Right atrium auricular region (tissue), 2 donors: ENCODE measurements at regions not wholly inside any gene's neighbourhood (a gene's known extent, or its start where the extent isn't known, plus 50 kb on each side); places are given as distances from the start of the nearest gene placed in this dataset.

Source experiments
- DNase-seq: peaks from one replicate; pipeline ENCODE4 v3.0.0-alpha.2; 2019; ENCODE audit warnings: low spot score
- H3K27ac ChIP-seq, 2 donors: fragments of 200-600 bp; sonication (generic); 1 replicate in 1 of 2; 2 replicates in 1 of 2; pipeline ENCODE4 v1.5.1; 2016 to 2019
- H3K27me3 ChIP-seq, 2 donors: fragments of 200-600 bp; sonication (generic); one replicate each; pipeline versions ENCODE4 v1.5.1 to v1.6.0; 2017 to 2019
- H3K36me3 ChIP-seq: fragments of 200-600 bp; sonication (generic); one replicate; pipeline ENCODE4 v1.5.1; 2016
- H3K4me1 ChIP-seq, 2 donors: fragments of 200-600 bp; sonication (generic); one replicate each; pipeline versions ENCODE4 v1.5.1 to v1.6.0; 2017 to 2019
- H3K4me3 ChIP-seq, 2 donors: fragments of 200-600 bp; sonication (generic); 1 replicate in 1 of 2; 2 replicates in 1 of 2; pipeline ENCODE4 v1.5.1; 2017 to 2019; ENCODE audit warnings: mild to moderate bottlenecking in 1 of 2, moderate library complexity in 1 of 2
- H3K9me3 ChIP-seq, 2 donors: fragments of 200-600 bp; sonication (generic); one replicate each; pipeline ENCODE4 v1.5.1; 2019
- TF ChIP-seq, protein P1 (sequence below), 2 donors: fragments of 200-600 bp; sonication (generic); IDR thresholded peaks; one replicate each; pipeline ENCODE4 v1.5.1; 2019; ENCODE audit warnings: antibody characterized with exemption in 2 of 2

DNA sequence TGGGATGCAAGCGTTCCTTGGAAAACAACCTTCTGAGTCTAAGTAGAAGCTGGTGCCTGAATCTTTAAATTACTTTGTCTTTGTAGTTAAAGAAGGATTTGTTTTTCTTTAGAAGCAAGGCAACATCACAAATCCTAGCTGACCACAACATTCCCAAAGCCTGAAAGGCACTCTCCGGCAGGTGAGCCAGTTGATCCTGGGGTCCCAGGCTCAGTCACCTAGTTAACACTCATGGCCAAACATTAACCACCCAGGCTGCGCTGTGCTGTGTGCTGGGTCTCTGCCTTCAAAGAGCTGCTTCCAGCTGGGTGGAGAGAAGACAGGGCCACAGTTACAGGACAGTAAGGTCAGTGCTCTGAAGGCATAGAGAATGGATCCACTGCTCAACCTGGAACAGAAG is 120.0 kb upstream of the TRIB2 start:
- Histone ChIP-seq H3K27me3 (no peaks in the 10 kb centered on the region), H3K9me3 (no peaks in the 10 kb centered on the region), H3K36me3 (no peaks in the 10 kb centered on the region), H3K4me3 (no peak overlapping the region), H3K27ac (no peak overlapping the region), H3K4me1 (no peaks in the 10 kb centered on the region)
- TF ChIP-seq, protein P1, sequence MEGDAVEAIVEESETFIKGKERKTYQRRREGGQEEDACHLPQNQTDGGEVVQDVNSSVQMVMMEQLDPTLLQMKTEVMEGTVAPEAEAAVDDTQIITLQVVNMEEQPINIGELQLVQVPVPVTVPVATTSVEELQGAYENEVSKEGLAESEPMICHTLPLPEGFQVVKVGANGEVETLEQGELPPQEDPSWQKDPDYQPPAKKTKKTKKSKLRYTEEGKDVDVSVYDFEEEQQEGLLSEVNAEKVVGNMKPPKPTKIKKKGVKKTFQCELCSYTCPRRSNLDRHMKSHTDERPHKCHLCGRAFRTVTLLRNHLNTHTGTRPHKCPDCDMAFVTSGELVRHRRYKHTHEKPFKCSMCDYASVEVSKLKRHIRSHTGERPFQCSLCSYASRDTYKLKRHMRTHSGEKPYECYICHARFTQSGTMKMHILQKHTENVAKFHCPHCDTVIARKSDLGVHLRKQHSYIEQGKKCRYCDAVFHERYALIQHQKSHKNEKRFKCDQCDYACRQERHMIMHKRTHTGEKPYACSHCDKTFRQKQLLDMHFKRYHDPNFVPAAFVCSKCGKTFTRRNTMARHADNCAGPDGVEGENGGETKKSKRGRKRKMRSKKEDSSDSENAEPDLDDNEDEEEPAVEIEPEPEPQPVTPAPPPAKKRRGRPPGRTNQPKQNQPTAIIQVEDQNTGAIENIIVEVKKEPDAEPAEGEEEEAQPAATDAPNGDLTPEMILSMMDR (IDR thresholded peaks at IDR 0.05) = no peak
- DNase-seq = no peak

DNA sequence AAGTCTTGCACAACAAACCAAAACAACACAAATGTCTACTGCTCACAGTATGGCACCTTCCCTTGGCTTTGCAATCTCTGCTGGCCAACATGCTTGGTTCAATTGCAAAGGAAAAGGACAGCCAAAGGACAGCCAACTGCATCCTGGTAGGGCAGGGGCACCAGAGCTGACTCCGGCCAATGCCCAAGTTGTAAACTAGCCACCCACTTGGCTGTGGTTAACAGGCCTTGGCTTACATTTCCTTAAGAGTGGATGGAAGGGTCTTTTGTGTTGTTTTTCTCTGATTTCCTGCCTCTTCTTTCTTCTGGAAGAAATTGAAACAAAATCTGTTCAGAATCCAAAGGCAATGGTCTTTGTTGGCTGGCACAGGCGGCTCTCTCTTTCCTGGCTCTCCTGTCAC is 119.1 kb upstream of the TRIB2 start:
- Histone ChIP-seq H3K4me1 (no peaks in the 10 kb centered on the region), H3K4me3 (no peak overlapping the region), H3K27me3 (no peaks in the 10 kb centered on the region), H3K36me3 (no peaks in the 10 kb centered on the region), H3K9me3 (no peaks in the 10 kb centered on the region), H3K27ac (no peak overlapping the region)
- TF ChIP-seq, protein P1 (IDR thresholded peaks at IDR 0.05) = no peak
- no peak for DNase-seq

DNA sequence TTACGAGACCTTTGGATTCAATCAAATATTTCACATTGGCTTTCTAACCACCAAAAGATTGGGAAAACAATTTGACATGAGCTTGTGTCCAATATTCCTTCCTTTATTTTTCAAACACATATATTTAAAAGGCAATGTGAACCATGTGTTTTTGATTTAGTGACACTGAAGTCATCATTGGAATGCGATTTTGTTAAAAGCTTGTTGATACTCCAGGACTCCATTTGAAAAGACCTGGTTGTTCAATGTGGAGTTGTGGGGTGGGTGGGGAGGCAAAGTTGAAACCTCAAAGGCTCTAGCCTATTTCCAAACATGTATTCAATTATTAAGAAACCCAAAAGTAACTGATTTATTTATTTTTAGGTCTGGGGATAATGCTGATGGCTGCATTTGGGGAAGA is 114.1 kb upstream of the TRIB2 start:
- no peaks in the 10 kb centered on the region for H3K27me3 ChIP-seq

DNA sequence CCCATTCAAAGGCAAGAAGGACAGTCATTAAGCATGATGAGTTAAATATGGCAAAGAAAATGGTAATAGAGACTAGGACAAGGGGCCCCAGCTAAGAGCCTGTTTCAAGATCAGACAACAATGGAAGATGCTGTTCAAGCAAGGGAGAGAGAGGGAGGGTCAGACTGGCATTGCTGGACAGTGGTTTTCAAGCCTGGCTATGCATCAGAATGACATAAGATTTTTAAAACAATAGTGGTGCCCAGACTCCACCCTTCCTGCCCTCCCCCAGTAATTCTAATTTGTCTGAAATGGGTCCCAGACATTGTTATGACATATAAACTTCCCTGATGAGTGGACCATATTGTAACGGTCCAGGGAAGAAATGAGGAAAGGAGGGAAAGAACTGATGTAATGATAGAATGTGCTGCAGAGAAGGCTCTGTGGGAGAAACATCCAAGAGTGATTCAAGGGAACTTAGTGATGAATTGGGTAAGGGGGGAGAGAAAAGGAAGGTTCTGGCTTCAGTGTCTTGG is 112.9 kb upstream of the TRIB2 start:
- H3K4me1 ChIP-seq = peaks cover 0 to 8% of the 10 kb centered on the region in 2 donors
- H3K36me3 ChIP-seq = no peaks in the 10 kb centered on the region
- TF ChIP-seq, protein P1 (IDR thresholded peaks at IDR 0.05) = no peak
- no peak overlapping the region for H3K27ac ChIP-seq
- no peaks in the 10 kb centered on the region for H3K9me3 ChIP-seq
- H3K4me3 ChIP-seq = no peak overlapping the region
- no peaks in the 10 kb centered on the region for H3K27me3 ChIP-seq
- DNase-seq = no peak

More for the DNA sequence above, 114.1 kb upstream of the TRIB2 start:
- Histone ChIP-seq H3K4me3 (no peak overlapping the region), H3K4me1 (peaks cover 0 to 8% of the 10 kb centered on the region in 2 donors), H3K27ac (no peak overlapping the region), H3K36me3 (no peaks in the 10 kb centered on the region), H3K9me3 (no peaks in the 10 kb centered on the region)
- TF ChIP-seq, protein P1 (IDR thresholded peaks at IDR 0.05) = no peak
- DNase-seq = no peak

DNA sequence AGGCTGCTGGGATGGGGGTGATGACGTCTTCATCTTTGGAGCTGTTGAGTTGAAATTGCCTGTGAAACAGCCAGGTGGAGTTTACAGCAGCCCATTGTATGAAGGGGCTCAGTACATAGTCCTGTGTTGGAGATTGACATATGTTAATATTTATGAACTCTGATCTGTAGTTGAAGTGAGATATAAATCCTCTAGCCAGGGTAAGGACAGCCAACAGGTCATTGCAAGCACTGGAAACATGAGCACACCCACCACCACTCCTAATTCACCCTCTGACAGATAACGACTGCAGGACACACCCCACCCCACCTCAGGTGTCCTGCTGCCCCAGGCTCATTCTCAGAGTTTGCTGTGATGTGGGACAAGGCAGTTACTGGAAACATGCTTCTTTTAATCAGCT is 112.4 kb upstream of the TRIB2 start:
- Histone ChIP-seq H3K27me3 (no peaks in the 10 kb centered on the region), H3K4me1 (peaks cover 0 to 8% of the 10 kb centered on the region in 2 donors), H3K27ac (no peak overlapping the region), H3K9me3 (no peaks in the 10 kb centered on the region), H3K4me3 (no peak overlapping the region), H3K36me3 (no peaks in the 10 kb centered on the region)
- DNase-seq = no peak
- TF ChIP-seq, protein P1 (IDR thresholded peaks at IDR 0.05) = no peak

DNA sequence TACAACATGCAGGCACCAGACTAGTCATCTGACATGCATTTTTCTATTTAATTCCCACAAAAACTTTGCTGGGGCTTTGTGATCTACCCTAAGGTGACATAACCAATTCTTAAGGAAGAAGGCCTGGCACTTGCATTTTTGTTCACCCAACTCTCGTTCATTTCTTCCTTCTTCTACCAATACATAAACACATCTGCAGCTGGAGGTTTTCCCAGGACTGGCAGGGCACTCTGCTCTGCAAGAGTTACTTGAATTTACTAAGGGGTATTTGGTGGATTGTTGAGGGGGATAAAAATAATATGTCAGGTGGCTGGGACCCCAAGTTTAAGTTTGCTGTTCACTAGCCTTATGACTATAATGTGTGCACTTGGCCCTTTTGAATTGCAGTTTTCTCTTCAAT is 111.4 kb upstream of the TRIB2 start:
- no peak for DNase-seq
- no peak overlapping the region for H3K4me3 ChIP-seq
- H3K9me3 ChIP-seq = no peaks in the 10 kb centered on the region
- peaks cover 0 to 8% of the 10 kb centered on the region in 2 donors for H3K4me1 ChIP-seq
- H3K36me3 ChIP-seq = no peaks in the 10 kb centered on the region
- H3K27ac ChIP-seq = no peak overlapping the region
- TF ChIP-seq, protein P1 (IDR thresholded peaks at IDR 0.05) = no peak
- H3K27me3 ChIP-seq = no peaks in the 10 kb centered on the region
